ENCODE measurements at regions not wholly inside any gene's neighbourhood (a gene's known extent, or its start where the extent isn't known, plus 50 kb on each side); places are given as distances from the start of the nearest gene placed in this dataset.

DNA sequence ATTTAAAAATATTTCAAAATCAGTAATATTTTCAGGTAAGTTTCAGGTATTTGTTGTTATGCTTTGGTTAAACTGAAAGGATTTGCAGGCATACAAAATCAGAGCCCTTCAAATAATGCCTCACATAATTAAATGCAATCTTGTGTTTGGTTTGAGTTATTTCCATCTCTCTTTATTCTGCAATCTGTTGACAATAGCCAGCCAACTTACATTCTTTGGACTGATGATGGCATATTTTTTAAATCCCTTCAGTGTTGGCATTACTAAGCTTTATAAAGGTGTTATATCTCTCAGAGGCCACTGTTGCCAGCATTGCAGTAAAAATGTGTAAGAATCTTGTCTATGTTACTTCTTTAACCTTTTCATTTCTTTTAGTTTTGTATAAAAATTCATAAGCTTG, 257.2 kb upstream of the RFC3 start:
- TF ChIP-seq, protein P1, sequence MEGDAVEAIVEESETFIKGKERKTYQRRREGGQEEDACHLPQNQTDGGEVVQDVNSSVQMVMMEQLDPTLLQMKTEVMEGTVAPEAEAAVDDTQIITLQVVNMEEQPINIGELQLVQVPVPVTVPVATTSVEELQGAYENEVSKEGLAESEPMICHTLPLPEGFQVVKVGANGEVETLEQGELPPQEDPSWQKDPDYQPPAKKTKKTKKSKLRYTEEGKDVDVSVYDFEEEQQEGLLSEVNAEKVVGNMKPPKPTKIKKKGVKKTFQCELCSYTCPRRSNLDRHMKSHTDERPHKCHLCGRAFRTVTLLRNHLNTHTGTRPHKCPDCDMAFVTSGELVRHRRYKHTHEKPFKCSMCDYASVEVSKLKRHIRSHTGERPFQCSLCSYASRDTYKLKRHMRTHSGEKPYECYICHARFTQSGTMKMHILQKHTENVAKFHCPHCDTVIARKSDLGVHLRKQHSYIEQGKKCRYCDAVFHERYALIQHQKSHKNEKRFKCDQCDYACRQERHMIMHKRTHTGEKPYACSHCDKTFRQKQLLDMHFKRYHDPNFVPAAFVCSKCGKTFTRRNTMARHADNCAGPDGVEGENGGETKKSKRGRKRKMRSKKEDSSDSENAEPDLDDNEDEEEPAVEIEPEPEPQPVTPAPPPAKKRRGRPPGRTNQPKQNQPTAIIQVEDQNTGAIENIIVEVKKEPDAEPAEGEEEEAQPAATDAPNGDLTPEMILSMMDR (IDR thresholded peaks at IDR 0.05; ENCODE audit: low read depth, low read length), result no peak
- TF ChIP-seq EZH2phosphoT487 (IDR thresholded peaks at IDR 0.05; ENCODE audit: low read depth), result no peak
